ENCODE measurements at regions not wholly inside any gene's neighbourhood (a gene's known extent, or its start where the extent isn't known, plus 50 kb on each side); places are given as distances from the start of the nearest gene placed in this dataset.
A peak's percentile ranks its signal among the peaks of the same experiment; 100 is the strongest.

- intact Hi-C loops (cut with DNase I): no loop called here
Observed at GRCh38 chr1:234544087-234544579, 65.2 kb upstream of the TARBP1 start.

GRCh38 chr1:234543442-234544086 is 64.6 kb upstream of the TARBP1 start:
- Histone ChIP-seq H3K36me3 (no peaks in the 10 kb centered on the region), H3K9me3 (no peaks in the 10 kb centered on the region), H3K27ac (peak overlapping the region; percentile 9 to 71 (median 61)), H3K27me3 (no peaks in the 10 kb centered on the region), H3K4me1 (peaks cover 36 to 49% of the 10 kb centered on the region in 2 donors), H3K4me3 (replicated peaks in 1 of 3) (no peak overlapping the region)
- intact Hi-C loops (cut with DNase I): no loop called here
- DNase-seq: no peak
- WGBS, 2 donors: 88 to 93% methylated on average over 8 of the region's 8 CpGs
- TF ChIP-seq POLR2A (IDR thresholded peaks at IDR 0.05) (no peak), CTCF (IDR thresholded peaks at IDR 0.05) (no peak)

More at GRCh38 chr1:234544087-234544579, 65.2 kb upstream of the TARBP1 start:
- H3K4me3 ChIP-seq (replicated peaks in 1 of 3): no peak overlapping the region
- no peak for TF ChIP-seq POLR2A (IDR thresholded peaks at IDR 0.05)
- no peak for TF ChIP-seq CTCF (IDR thresholded peaks at IDR 0.05)
- no peaks in the 10 kb centered on the region for H3K9me3 ChIP-seq
- H3K4me1 ChIP-seq: peaks cover 30 to 43% of the 10 kb centered on the region in 2 donors
- WGBS, 2 donors: 22 to 36% methylated on average over 6 of the region's 6 CpGs
- DNase-seq: peak; percentile 68 to 74
- H3K36me3 ChIP-seq: no peaks in the 10 kb centered on the region
- peak overlapping the region; percentile 9 to 71 (median 61) for H3K27ac ChIP-seq
- no peaks in the 10 kb centered on the region for H3K27me3 ChIP-seq

- no peaks in the 10 kb centered on the region for H3K27me3 ChIP-seq
- H3K36me3 ChIP-seq: no peaks in the 10 kb centered on the region
- H3K9me3 ChIP-seq: no peaks in the 10 kb centered on the region
- no peak for TF ChIP-seq CTCF (IDR thresholded peaks at IDR 0.05)
- WGBS, 2 donors: 97 to 98% methylated on average over 13 of the region's 13 CpGs
- no peak for DNase-seq
- intact Hi-C loops (cut with DNase I): no loop called here
- H3K4me3 ChIP-seq (replicated peaks in 1 of 3): no peak overlapping the region
- peaks cover 48 to 61% of the 10 kb centered on the region in 2 donors for H3K4me1 ChIP-seq
- no peak overlapping the region for H3K27ac ChIP-seq
Observed at GRCh38 chr1:234542211-234542850, 63.4 kb upstream of the TARBP1 start.

GRCh38 chr1:234541286-234541975 is 62.5 kb upstream of the TARBP1 start:
- H3K4me3 ChIP-seq (replicated peaks in 1 of 3): no peak overlapping the region
- no peaks in the 10 kb centered on the region for H3K27me3 ChIP-seq
- TF ChIP-seq CTCF (IDR thresholded peaks at IDR 0.05) (no peak), POLR2A (IDR thresholded peaks at IDR 0.05) (no peak)
- intact Hi-C loops (cut with DNase I): no loop called here
- H3K27ac ChIP-seq: no peak overlapping the region
- peaks cover 57 to 70% of the 10 kb centered on the region in 2 donors for H3K4me1 ChIP-seq
- H3K36me3 ChIP-seq: no peaks in the 10 kb centered on the region
- DNase-seq: no peak
- 91 to 95% methylated on average over 5 of the region's 5 CpGs for WGBS, 2 donors
- H3K9me3 ChIP-seq: no peaks in the 10 kb centered on the region

- no peak for DNase-seq
- Histone ChIP-seq H3K27ac (peak overlapping the region; percentile 95 to 98 (median 97)), H3K27me3 (no peaks in the 10 kb centered on the region), H3K9me3 (no peaks in the 10 kb centered on the region), H3K4me3 (replicated peaks in 1 of 3) (no peak overlapping the region), H3K4me1 (peaks cover 65 to 74% of the 10 kb centered on the region in 2 donors), H3K36me3 (no peaks in the 10 kb centered on the region)
- 100% methylated on average over 5 of the region's 5 CpGs for WGBS, 2 donors
- intact Hi-C loops (cut with DNase I): no loop called here
- TF ChIP-seq CTCF (IDR thresholded peaks at IDR 0.05): no peak
Observed at GRCh38 chr1:234540404-234540762, 61.4 kb upstream of the TARBP1 start.

Measured in thyroid gland (tissue), 4 donors.